H1 (cell line): ENCODE measurements at regions not wholly inside any gene's neighbourhood (a gene's known extent, or its start where the extent isn't known, plus 50 kb on each side); places are given as distances from the start of the nearest gene placed in this dataset.

Source experiments
- HDAC2 ChIP-seq, 2 experiments: fragments of 300-600 bp in 1 of 2; sonication (generic) in 1 of 2; IDR thresholded peaks; 2 replicates each; pipeline ENCODE4 v1.6.1; 2011 to 2012; ENCODE audit warnings: low read depth in 2 of 2, low read length in 2 of 2, mild to moderate bottlenecking in 2 of 2, moderate library complexity in 2 of 2, borderline replicate concordance in 1 of 2, inconsistent platforms in 1 of 2
- YY1 ChIP-seq: IDR thresholded peaks from 2 replicates; pipeline ENCODE4 v1.6.1; 2011; ENCODE audit warnings: low read depth, mild to moderate bottlenecking, low read length

DNA sequence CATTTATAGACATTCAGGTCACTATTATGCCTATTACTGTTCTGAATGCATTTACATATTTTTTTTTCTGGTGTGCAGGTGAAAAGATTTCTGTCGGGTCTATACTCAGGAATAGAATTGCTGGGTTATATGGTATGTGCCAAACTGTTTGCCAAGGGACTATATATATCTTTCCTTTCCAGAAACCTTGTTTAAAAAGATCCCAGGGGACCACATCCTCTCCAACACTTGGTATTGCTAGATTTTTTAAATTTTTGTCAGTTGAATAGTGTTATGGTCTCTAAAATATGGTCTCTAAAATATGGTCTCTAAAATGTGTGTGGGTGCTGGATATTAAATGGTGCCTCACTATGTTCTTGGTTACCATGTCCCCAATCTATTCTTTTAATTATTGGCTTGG is 131.3 kb downstream of the INSIG2 start (continued):
- no peak for TF ChIP-seq HDAC2 (IDR thresholded peaks at IDR 0.05; ENCODE audit: borderline replicate concordance in 1 of 2, low read depth in 2 of 2, low read length in 2 of 2)
- no peak for TF ChIP-seq YY1
